HepG2 (cell line): ENCODE measurements at regions not wholly inside any gene's neighbourhood (a gene's known extent, or its start where the extent isn't known, plus 50 kb on each side); places are given as distances from the start of the nearest gene placed in this dataset.

Experiments
- GMEB1 ChIP-seq: sonication (generic); formaldehyde crosslinking; IDR thresholded peaks from 2 replicates; pipeline ENCODE4 v1.5.1; 2020; ENCODE audit warnings: missing genetic modification reagents, mild to moderate bottlenecking, borderline replicate concordance
- MTF1 ChIP-seq: sonication (generic); formaldehyde crosslinking; IDR thresholded peaks from 2 replicates; pipeline ENCODE4 v1.5.0; 2020; ENCODE audit warnings: missing genetic modification reagents
- PCBP2 ChIP-seq: fragments of 200-400 bp; formaldehyde crosslinking; optimal IDR thresholded peaks from 2 replicates; pipeline ENCODE3; 2018; ENCODE audit warnings: low read length, low read depth; ENCODE audit not compliant: poor library complexity, severe bottlenecking
- SP140L ChIP-seq: sonication (generic); formaldehyde crosslinking; IDR thresholded peaks from 2 replicates; pipeline ENCODE4 v1.4.0; 2020; ENCODE audit warnings: missing genetic modification reagents, borderline replicate concordance
- ZBTB40 ChIP-seq, 2 experiments: fragments of 450-650 bp in 1 of 2; sonication (generic) in 1 of 2; formaldehyde crosslinking in 1 of 2; IDR thresholded peaks; 2 replicates each; pipeline versions ENCODE4 v1.6.1 to v1.8.0; 2016 to 2022; ENCODE audit warnings: antibody characterized with exemption in 1 of 2, mild to moderate bottlenecking in 1 of 2, missing genetic modification reagents in 1 of 2
- ZNF30 ChIP-seq: sonication (generic); formaldehyde crosslinking; IDR thresholded peaks from 2 replicates; pipeline ENCODE4 v1.5.0; 2020; ENCODE audit warnings: mild to moderate bottlenecking, missing genetic modification reagents
- ZNF7 ChIP-seq: IDR thresholded peaks from 2 replicates; pipeline ENCODE4 v1.6.1; 2016; ENCODE audit warnings: missing biosample characterization, missing genetic modification reagents
- ZNF83 ChIP-seq: sonication (generic); formaldehyde crosslinking; IDR thresholded peaks from 2 replicates; pipeline ENCODE4 v1.4.0; 2020; ENCODE audit warnings: missing genetic modification reagents, mild to moderate bottlenecking, borderline replicate concordance
- ZSCAN25 ChIP-seq: sonication (generic); formaldehyde crosslinking; IDR thresholded peaks from 2 replicates; pipeline ENCODE4 v1.8.0; 2022; ENCODE audit warnings: mild to moderate bottlenecking, missing genetic modification reagents
- TF ChIP-seq, protein P1 (sequence below): sonication (generic); formaldehyde crosslinking; IDR thresholded peaks from 2 replicates; pipeline ENCODE4 v1.4.0; 2020; ENCODE audit warnings: missing genetic modification reagents

DNA sequence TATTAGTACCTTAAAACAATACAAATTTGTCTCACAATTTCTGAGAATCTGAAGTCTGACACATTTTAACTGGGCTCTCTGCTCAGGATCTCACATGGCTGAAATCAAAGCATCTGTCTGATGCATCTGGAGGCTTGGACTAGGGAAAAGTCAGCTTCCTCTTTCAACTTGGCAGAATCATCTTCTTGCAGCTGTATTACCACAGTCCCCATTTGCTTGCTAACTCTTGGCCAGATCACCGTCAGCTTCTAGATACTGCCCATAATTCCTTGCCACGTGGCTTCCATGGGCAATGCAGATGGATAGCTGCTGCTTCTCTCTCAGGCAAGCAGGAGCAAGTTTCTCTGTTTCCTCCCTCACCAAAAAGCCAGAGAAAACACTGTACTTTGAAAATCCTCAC lies 1106.4 kb upstream of the CITED2 start (continued):
- TF ChIP-seq ZBTB40 (IDR thresholded peaks at IDR 0.05) (no peak), ZBTB40 (CRISPR knock-in tag; IDR thresholded peaks at IDR 0.05) (no peak), ZNF30 (CRISPR knock-in tag) (no peak), ZSCAN25 (CRISPR knock-in tag) (no peak), PCBP2 (no peak), ZNF83 (CRISPR knock-in tag) (no peak), SP140L (CRISPR knock-in tag) (no peak), GMEB1 (CRISPR knock-in tag) (no peak), MTF1 (CRISPR knock-in tag) (no peak), ZNF7 (CRISPR knock-in tag) (no peak)
- TF ChIP-seq, protein P1, sequence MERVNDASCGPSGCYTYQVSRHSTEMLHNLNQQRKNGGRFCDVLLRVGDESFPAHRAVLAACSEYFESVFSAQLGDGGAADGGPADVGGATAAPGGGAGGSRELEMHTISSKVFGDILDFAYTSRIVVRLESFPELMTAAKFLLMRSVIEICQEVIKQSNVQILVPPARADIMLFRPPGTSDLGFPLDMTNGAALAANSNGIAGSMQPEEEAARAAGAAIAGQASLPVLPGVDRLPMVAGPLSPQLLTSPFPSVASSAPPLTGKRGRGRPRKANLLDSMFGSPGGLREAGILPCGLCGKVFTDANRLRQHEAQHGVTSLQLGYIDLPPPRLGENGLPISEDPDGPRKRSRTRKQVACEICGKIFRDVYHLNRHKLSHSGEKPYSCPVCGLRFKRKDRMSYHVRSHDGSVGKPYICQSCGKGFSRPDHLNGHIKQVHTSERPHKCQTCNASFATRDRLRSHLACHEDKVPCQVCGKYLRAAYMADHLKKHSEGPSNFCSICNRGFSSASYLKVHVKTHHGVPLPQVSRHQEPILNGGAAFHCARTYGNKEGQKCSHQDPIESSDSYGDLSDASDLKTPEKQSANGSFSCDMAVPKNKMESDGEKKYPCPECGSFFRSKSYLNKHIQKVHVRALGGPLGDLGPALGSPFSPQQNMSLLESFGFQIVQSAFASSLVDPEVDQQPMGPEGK (CRISPR knock-in tag) = no peak
